Prostate gland (tissue), 2 donors: ENCODE measurements at regions not wholly inside any gene's neighbourhood (a gene's known extent, or its start where the extent isn't known, plus 50 kb on each side); places are given as distances from the start of the nearest gene placed in this dataset.

Source experiments
- CTCF ChIP-seq, 4 experiments: fragments of 200-600 bp in 2 of 4; fragments of 450-650 bp in 2 of 4; sonication (generic) in 2 of 4; IDR thresholded peaks; 1 replicate in 3 of 4; 2 replicates in 1 of 4; pipeline ENCODE4 v1.5.1; 2016 to 2019; ENCODE audit warnings: antibody characterized with exemption in 4 of 4, mild to moderate bottlenecking in 2 of 4, moderate library complexity in 2 of 4
- POLR2A ChIP-seq: fragments of 450-650 bp; IDR thresholded peaks from one replicate; pipeline ENCODE4 v1.6.1; 2016; ENCODE audit warnings: antibody characterized with exemption, mild to moderate bottlenecking
- POLR2AphosphoS5 ChIP-seq: sonication (generic); formaldehyde crosslinking; IDR thresholded peaks from one replicate; pipeline ENCODE4 v1.6.1; 2017; ENCODE audit warnings: antibody characterized with exemption

GRCh38 chr13:76697288-76697687, 188.9 kb downstream of the KCTD12 start:
- no peak for TF ChIP-seq CTCF (IDR thresholded peaks at IDR 0.05)
- TF ChIP-seq POLR2A, result no peak
- no peak for TF ChIP-seq POLR2AphosphoS5
